H1 (cell line): ENCODE measurements at regions not wholly inside any gene's neighbourhood (a gene's known extent, or its start where the extent isn't known, plus 50 kb on each side); places are given as distances from the start of the nearest gene placed in this dataset.

ENCODE experiments used
- CTCF ChIA-PET: fragments of 300-600 bp; sonication (Branson Sonifier 250); formaldehyde crosslinking; loops from one replicate; lab custom pipeline; 2021; ENCODE audit not compliant: partially characterized antibody; lab: Charles Lee
- POLR2A ChIA-PET: fragments of 300-600 bp; sonication (Branson Sonifier 250); formaldehyde crosslinking; loops from one replicate; lab custom pipeline; 2021; ENCODE audit warnings: inconsistent platforms; ENCODE audit not compliant: partially characterized antibody; lab: Charles Lee
- DNase-seq, 2 experiments: peaks; one replicate each; pipeline versions ENCODE4 v3.0.0 to v3.0.0-alpha.2; 2010 to 2022; ENCODE audit warnings: low spot score in 2 of 2, low read depth in 1 of 2, mixed read lengths in 1 of 2
- FAIRE-seq: peaks from 2 replicates; lab custom pipeline; 2011; peaks lifted over from hg19 to GRCh38; lab: Jason Lieb, UNC
- H2AFZ ChIP-seq: 2 replicates; pipeline ENCODE4 v1.8.1; 2012; ENCODE audit warnings: low read length, inconsistent platforms
- H2AK5ac ChIP-seq: 2 replicates; pipeline ENCODE4 v1.6.1; 2013; ENCODE audit warnings: low read depth, low read length
- H2BK120ac ChIP-seq: replicated peaks from 2 replicates; pipeline ENCODE3; 2013; ENCODE audit warnings: low read depth, low read length, inconsistent platforms
- H2BK12ac ChIP-seq: 2 replicates; pipeline ENCODE4 v1.6.1; 2013; ENCODE audit warnings: low read depth, low read length
- H2BK15ac ChIP-seq: 2 replicates; pipeline ENCODE4 v1.6.1; 2013; ENCODE audit warnings: low read length
- H2BK20ac ChIP-seq: 2 replicates; pipeline ENCODE4 v1.6.1; 2013; ENCODE audit warnings: low read length
- H2BK5ac ChIP-seq: 2 replicates; pipeline ENCODE4 v1.6.1; 2013; ENCODE audit warnings: low read depth, low read length
- H3K14ac ChIP-seq: 2 replicates; pipeline ENCODE4 v1.6.1; 2013; ENCODE audit warnings: inconsistent platforms; ENCODE audit not compliant: insufficient read length
- H3K18ac ChIP-seq: 2 replicates; pipeline ENCODE4 v1.6.1; 2013; ENCODE audit warnings: low read length; ENCODE audit errors: extremely low read depth
- H3K23ac ChIP-seq: 2 replicates; pipeline ENCODE4 v1.6.1; 2013; ENCODE audit warnings: inconsistent platforms; ENCODE audit not compliant: insufficient read length
- H3K23me2 ChIP-seq: 2 replicates; pipeline ENCODE4 v1.6.1; 2013; ENCODE audit warnings: low read depth, low read length
- H3K27ac ChIP-seq: 2 replicates; pipeline ENCODE4 v1.6.1; 2011; ENCODE audit warnings: low read depth, low read length, inconsistent platforms
- H3K27me3 ChIP-seq, 4 experiments: replicated peaks in 1 of 4; 1 replicate in 1 of 4; 2 replicates in 3 of 4; pipeline versions ENCODE4 v1.6.1 to v1.8.1; 2011 to 2013; ENCODE audit warnings: low read length in 3 of 4, mild to moderate bottlenecking in 3 of 4, inconsistent platforms in 2 of 4, mixed read lengths in 2 of 4, moderate library complexity in 1 of 4; ENCODE audit not compliant: control insufficient read depth in 3 of 4, insufficient read depth in 3 of 4; ENCODE audit errors: extremely low read depth in 1 of 4
- H3K36me3 ChIP-seq, 4 experiments: 2 replicates each; pipeline versions ENCODE4 v1.6.1 to v1.8.1; 2011 to 2013; ENCODE audit warnings: mild to moderate bottlenecking in 4 of 4, low read length in 3 of 4, moderate library complexity in 2 of 4, control low read depth in 1 of 4, inconsistent platforms in 1 of 4; ENCODE audit not compliant: insufficient read depth in 4 of 4, control insufficient read depth in 2 of 4
- H3K4ac ChIP-seq: replicated peaks from 2 replicates; pipeline ENCODE3; 2013; ENCODE audit warnings: low read length, low read depth, mixed read lengths, inconsistent platforms; ENCODE audit not compliant: insufficient read length
- H3K4me1 ChIP-seq, 4 experiments: replicated peaks in 1 of 4; 1 replicate in 1 of 4; 2 replicates in 3 of 4; pipeline versions ENCODE4 v1.6.1 to v1.8.1; 2011 to 2013; ENCODE audit warnings: low read length in 3 of 4, inconsistent platforms in 2 of 4, mixed read lengths in 1 of 4; ENCODE audit not compliant: insufficient read depth in 4 of 4, control insufficient read depth in 3 of 4
- H3K4me2 ChIP-seq, 2 experiments: 2 replicates each; pipeline versions ENCODE4 v1.6.1 to v1.8.1; 2011 to 2013; ENCODE audit warnings: low read depth in 2 of 2, low read length in 2 of 2, control low read depth in 1 of 2, inconsistent platforms in 1 of 2, mild to moderate bottlenecking in 1 of 2; ENCODE audit not compliant: insufficient read depth in 1 of 2
- H3K4me3 ChIP-seq, 4 experiments: fragments of 200-600, 300-600 bp in 1 of 4; sonication (generic), shearing (Covaris generic), sonication (Bioruptor Twin) in 1 of 4; 2 replicates each; pipeline versions ENCODE4 v1.5.1 to v1.8.1; 2011 to 2016; ENCODE audit warnings: low read length in 4 of 4, low read depth in 3 of 4, control low read depth in 2 of 4, inconsistent platforms in 2 of 4, mild to moderate bottlenecking in 2 of 4, mixed read lengths in 1 of 4, moderate library complexity in 1 of 4; ENCODE audit not compliant: insufficient read depth in 2 of 4; ENCODE audit errors: extremely low read depth in 1 of 4
- H3K56ac ChIP-seq: replicated peaks from 2 replicates; pipeline ENCODE3; 2013; ENCODE audit warnings: low read depth, mild to moderate bottlenecking, mixed read lengths, low read length, inconsistent platforms; ENCODE audit not compliant: insufficient read length
- H3K79me1 ChIP-seq: 2 replicates; pipeline ENCODE4 v1.6.1; 2013; ENCODE audit warnings: low read depth, low read length, control low read depth
- H3K79me2 ChIP-seq, 2 experiments: 2 replicates each; pipeline versions ENCODE4 v1.6.1 to v1.8.1; 2012 to 2013; ENCODE audit warnings: low read length in 2 of 2, mild to moderate bottlenecking in 2 of 2, inconsistent platforms in 1 of 2; ENCODE audit not compliant: insufficient read depth in 2 of 2, control insufficient read depth in 1 of 2
- H3K9ac ChIP-seq, 4 experiments: replicated peaks in 1 of 4; 1 replicate in 1 of 4; 2 replicates in 3 of 4; pipeline versions ENCODE4 v1.6.1 to v1.8.1; 2011 to 2013; ENCODE audit warnings: low read depth in 3 of 4, low read length in 3 of 4, control low read depth in 2 of 4, mild to moderate bottlenecking in 2 of 4, moderate library complexity in 2 of 4, inconsistent platforms in 1 of 4; ENCODE audit errors: extremely low read depth in 1 of 4
- H3K9me3 ChIP-seq, 2 experiments: 2 replicates each; pipeline versions ENCODE4 v1.6.1 to v1.8.1; 2012 to 2013; ENCODE audit warnings: mild to moderate bottlenecking in 2 of 2, moderate library complexity in 2 of 2, control low read depth in 1 of 2, inconsistent platforms in 1 of 2, low read depth in 1 of 2, low read length in 1 of 2, mixed read lengths in 1 of 2; ENCODE audit not compliant: insufficient read depth in 2 of 2
- H4K20me1 ChIP-seq, 2 experiments: replicated peaks in 1 of 2; 2 replicates each; pipeline versions ENCODE3 to v1.8.1; 2011 to 2013; ENCODE audit warnings: inconsistent platforms in 2 of 2, low read length in 2 of 2, mild to moderate bottlenecking in 1 of 2; ENCODE audit not compliant: insufficient read depth in 2 of 2, control insufficient read depth in 1 of 2
- H4K5ac ChIP-seq: 2 replicates; pipeline ENCODE4 v1.6.1; 2013; ENCODE audit warnings: low read length, low read depth, mixed read lengths, inconsistent platforms; ENCODE audit not compliant: insufficient read length
- H4K8ac ChIP-seq: 2 replicates; pipeline ENCODE4 v1.8.0; 2013; ENCODE audit warnings: mild to moderate bottlenecking, moderate library complexity, low read length, inconsistent platforms; ENCODE audit not compliant: insufficient read depth; ENCODE audit errors: extremely low read depth
- H4K91ac ChIP-seq: replicated peaks from 2 replicates; pipeline ENCODE3; 2013; ENCODE audit warnings: low read length, mixed read lengths, inconsistent platforms; ENCODE audit not compliant: insufficient read length
- CBX5 ChIP-seq: fragments of 300-800, 300-1000 bp; sonication (generic); IDR thresholded peaks from 2 replicates; pipeline ENCODE4 v1.7.1; 2016; ENCODE audit warnings: antibody characterized with exemption, low read length, low read depth
- CEBPB ChIP-seq: IDR thresholded peaks from 2 replicates; pipeline ENCODE4 v1.6.1; 2012; ENCODE audit warnings: low read depth, low read length
- RAD21 ChIP-seq, 2 experiments: IDR thresholded peaks in 1 of 2; conservative IDR thresholded peaks in 1 of 2; 2 replicates each; pipeline ENCODE4 v1.6.1; 2011; ENCODE audit warnings: low read depth in 2 of 2, low read length in 2 of 2, improper control_type of control experiment in 1 of 2, inconsistent platforms in 1 of 2, mild to moderate bottlenecking in 1 of 2, moderate library complexity in 1 of 2
- SIRT6 ChIP-seq: IDR thresholded peaks from one replicate; pipeline ENCODE4 v1.7.1; 2012; ENCODE audit warnings: low read length, inconsistent platforms
- WGBS, 2 experiments: shearing (Covaris generic) in 1 of 2; methylation state at CpG; one replicate each; pipeline versions ENCODE4 v1.1.6 to v1.1.7; 2013 to 2015; ENCODE audit warnings: low lambda C conversion rate in 2 of 2, mixed read lengths in 2 of 2, inconsistent platforms in 1 of 2, low coverage in 1 of 2, missing lambda C conversion rate in 1 of 2; ENCODE audit not compliant: insufficient replicate concordance in 2 of 2, insufficient coverage in 1 of 2, insufficient read length in 1 of 2; ENCODE audit errors: extremely low coverage in 1 of 2, missing lambda C conversion rate in 1 of 2; 5-methylcytosine and 5-hydroxymethylcytosine counted together
- TF ChIP-seq, protein P1 (sequence below): IDR thresholded peaks from 2 replicates; pipeline ENCODE4 v1.6.1; 2012; ENCODE audit warnings: inconsistent platforms

DNA sequence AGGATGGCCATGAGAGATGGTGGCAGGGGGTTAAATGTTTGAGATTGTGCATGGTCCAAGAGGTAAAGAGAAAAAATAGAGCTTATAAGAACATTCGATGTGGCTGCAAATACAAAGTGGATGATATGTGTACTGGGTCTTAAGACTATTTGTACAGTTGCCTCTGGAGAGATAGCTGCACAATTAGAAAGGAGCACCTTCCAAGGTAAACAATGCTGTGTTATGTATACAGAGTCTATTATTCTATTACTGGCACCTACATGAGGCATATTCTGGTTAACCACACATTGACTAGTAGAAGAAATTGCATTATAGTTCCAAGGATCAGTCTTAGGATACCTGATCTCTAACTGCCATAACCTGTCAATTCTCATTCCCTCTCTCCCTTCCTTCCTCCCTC is 238.0 kb upstream of the FOXN3 start:
- POLR2A ChIA-PET: no interaction called here
- Histone ChIP-seq H4K91ac (no peak overlapping the region), H3K79me1 (no peaks in the 10 kb centered on the region), H3K4me3 (no peak overlapping the region), H3K9me3 (peaks cover 2 to 6% of the 10 kb centered on the region in 2 experiments; a peak in 1 of 4 replicates), H3K4ac (no peak overlapping the region), H2BK5ac (no peak overlapping the region), H3K27me3 (no peaks in the 10 kb centered on the region), H3K23ac (no peak overlapping the region)
- no peak for DNase-seq
- TF ChIP-seq, protein P1, sequence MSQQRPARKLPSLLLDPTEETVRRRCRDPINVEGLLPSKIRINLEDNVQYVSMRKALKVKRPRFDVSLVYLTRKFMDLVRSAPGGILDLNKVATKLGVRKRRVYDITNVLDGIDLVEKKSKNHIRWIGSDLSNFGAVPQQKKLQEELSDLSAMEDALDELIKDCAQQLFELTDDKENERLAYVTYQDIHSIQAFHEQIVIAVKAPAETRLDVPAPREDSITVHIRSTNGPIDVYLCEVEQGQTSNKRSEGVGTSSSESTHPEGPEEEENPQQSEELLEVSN: no peak
- no peak for TF ChIP-seq CEBPB
- no peak for TF ChIP-seq CBX5
- no peak for TF ChIP-seq SIRT6
- no peak for TF ChIP-seq RAD21 (IDR thresholded peaks at IDR 0.05 in 1 of 2, conservative IDR thresholded peaks at IDR 0.05 in 1 of 2; ENCODE audit: low read depth in 2 of 2, low read length in 2 of 2)
- TF ChIP-seq, all 59 proteins: peak for 0
- Histone ChIP-seq H2BK120ac (no peak overlapping the region), H2BK20ac (no peak overlapping the region), H3K14ac (no peak overlapping the region), H3K79me2 (no peaks in the 10 kb centered on the region), H3K4me2 (no peak overlapping the region), H3K23me2 (no peaks in the 10 kb centered on the region), H2BK12ac (no peak overlapping the region), H3K18ac (no peak overlapping the region), H2AK5ac (no peak overlapping the region), H3K9ac (no peak overlapping the region), H3K56ac (no peak overlapping the region), H3K27ac (no peak overlapping the region), H3K4me1 (peaks cover 0 to 8% (median 3%) of the 10 kb centered on the region in 4 experiments; a peak in 3 of 7 replicates), H3K36me3 (no peaks in the 10 kb centered on the region), H4K5ac (no peak overlapping the region), H4K20me1 (no peaks in the 10 kb centered on the region), H2BK15ac (no peak overlapping the region), H2AFZ (no peak overlapping the region), H4K8ac (no peak overlapping the region)
- FAIRE-seq: no peak
- CTCF ChIA-PET: no interaction called here
- WGBS, 2 experiments: 86% methylated on average over 1 of the region's 1 CpG; no CpG with 5 or more reads in 1 of the 2 experiments
